ENCODE measurements at regions not wholly inside any gene's neighbourhood (a gene's known extent, or its start where the extent isn't known, plus 50 kb on each side); places are given as distances from the start of the nearest gene placed in this dataset.
"Not testable (repeated sequence)": the region's sequence is repeated elsewhere in the genome, so short reads cannot be mapped to it uniquely, and the experiment has no call there.

- DNase-seq (ENCODE audit: low read depth in 2 of 2) = peak in 1 of 2 donors; percentile 28
Measured at GRCh38 chr15:87752250-87752951, 504.1 kb downstream of the NTRK3 start.

DNA sequence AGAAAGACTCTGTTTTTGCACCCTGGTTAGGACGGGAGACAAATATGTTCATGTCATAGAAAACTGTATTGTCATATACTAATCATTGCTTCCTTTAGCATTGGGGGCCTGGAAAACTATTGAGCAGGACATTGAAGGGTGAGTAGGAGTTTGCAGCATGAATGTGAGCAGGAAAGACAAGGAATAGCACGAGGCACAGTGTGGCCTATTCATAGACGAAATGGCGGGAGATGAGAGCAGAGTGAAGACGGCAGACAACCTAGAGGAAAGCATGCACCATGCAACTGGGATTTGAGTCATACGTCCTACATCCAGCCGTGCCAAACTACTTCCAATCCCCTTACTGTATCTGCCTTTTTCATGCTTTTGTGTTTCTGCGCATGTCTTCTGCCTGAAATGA, 508.1 kb downstream of the NTRK3 start:
- no peak for DNase-seq (ENCODE audit: low read depth in 2 of 2)

DNA sequence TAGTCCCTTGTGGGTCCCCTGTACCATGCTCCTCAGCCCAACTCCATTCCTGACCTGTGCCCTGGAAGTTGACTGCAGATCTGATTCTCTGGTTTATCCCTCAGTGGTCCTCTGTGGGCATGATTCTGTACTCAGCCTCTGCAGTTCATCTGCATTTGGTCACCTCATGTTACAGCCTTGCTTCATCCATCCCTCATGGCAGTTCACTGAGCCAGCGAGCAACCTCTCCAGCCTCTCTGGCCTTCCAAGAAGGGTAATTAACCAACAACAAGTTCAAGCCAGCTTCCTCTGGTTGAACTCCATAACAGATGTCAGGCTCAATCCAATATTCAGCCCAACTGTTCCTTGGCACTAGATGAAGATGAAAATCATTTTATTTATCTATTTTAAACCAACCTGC, 509.5 kb downstream of the NTRK3 start:
- DNase-seq (ENCODE audit: low read depth in 2 of 2) = no peak

GRCh38 chr15:87746333-87746732, 510.2 kb downstream of the NTRK3 start:
- no peak for DNase-seq (ENCODE audit: low read depth in 2 of 2)

- no peak for DNase-seq (ENCODE audit: low read depth in 2 of 2)
Measured at GRCh38 chr15:87744815-87745214, 511.7 kb downstream of the NTRK3 start.

- no peak for DNase-seq (ENCODE audit: low read depth in 2 of 2)
Measured at GRCh38 chr15:87743562-87743961, 513.0 kb downstream of the NTRK3 start.

GRCh38 chr15:87741350-87741749, 515.2 kb downstream of the NTRK3 start:
- DNase-seq (ENCODE audit: low read depth in 2 of 2) = no peak

- DNase-seq (ENCODE audit: low read depth in 2 of 2) = no peak
Measured at GRCh38 chr15:87740655-87741344, 515.7 kb downstream of the NTRK3 start.

GRCh38 chr15:87739866-87740265, 516.7 kb downstream of the NTRK3 start:
- DNase-seq (ENCODE audit: low read depth in 2 of 2) = no peak

- no peak for DNase-seq (ENCODE audit: low read depth in 2 of 2)
Measured at GRCh38 chr15:87739081-87739480, 517.5 kb downstream of the NTRK3 start.

DNA sequence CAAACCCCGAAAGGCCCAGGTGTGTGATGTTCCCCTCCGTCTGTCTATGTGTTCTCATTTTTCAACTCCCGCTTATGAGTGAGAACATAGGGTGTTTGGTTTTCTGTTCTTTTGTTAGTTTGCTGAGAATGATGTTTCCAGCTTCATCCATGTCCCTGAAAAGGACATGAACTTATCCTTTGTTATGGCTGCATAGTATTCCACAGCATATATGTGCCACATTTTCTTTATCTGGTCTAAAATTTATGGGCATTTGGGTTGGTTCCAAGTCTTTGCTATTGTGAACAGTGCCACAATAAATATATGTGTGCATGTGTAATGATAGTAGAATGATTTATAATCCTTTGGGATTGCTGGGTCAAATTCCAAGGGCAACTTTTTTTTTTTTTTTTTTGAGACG, 519.1 kb downstream of the NTRK3 start:
- DNase-seq (ENCODE audit: low read depth in 2 of 2) = not testable (repeated sequence)

DNA sequence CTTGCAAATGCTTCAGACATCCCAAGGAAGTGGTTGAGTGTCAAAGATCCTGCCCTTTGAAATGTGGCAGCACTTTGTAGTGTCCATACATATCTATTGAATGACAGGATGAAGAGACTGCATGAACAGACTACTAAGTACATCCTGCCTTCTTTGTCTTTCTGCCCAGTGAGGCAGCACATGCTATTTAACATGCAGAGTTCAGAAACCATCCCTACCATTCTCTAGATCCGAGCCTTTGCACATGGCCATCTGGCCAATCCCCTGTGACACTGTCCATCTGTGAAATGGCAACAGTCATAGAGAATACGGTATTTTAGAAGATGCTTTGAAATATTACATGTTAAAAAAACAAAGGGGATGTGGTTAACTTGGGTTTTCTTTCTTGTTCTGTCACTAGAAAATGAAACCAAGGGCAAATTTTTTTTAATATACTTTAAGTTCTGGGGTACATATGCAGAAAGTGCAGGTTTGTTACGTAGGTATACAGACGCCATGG, 519.6 kb downstream of the NTRK3 start:
- no peak for DNase-seq (ENCODE audit: low read depth in 2 of 2)

DNA sequence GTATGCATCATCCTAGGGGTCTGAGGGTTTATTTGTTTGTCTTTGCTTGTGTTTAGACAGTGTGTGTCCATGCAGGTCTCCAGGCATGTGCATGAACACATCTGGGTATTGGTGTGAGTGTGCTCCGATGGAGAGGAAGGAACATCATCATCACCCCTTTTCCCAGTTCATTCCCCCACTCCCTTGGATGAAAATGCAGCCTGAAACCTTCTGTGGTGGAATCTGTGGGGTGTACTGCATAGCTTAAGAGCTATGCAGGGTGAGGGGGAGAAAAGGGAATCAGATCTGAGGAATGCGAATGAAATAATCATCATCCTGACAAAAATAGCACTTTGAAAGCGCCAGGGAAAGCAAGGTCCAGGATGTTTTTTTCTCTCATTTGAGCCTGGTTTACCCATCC, 520.1 kb downstream of the NTRK3 start:
- no peak for DNase-seq (ENCODE audit: low read depth in 2 of 2)

GRCh38 chr15:87735522-87735921, 521.0 kb downstream of the NTRK3 start:
- no peak for DNase-seq (ENCODE audit: low read depth in 2 of 2)

DNA sequence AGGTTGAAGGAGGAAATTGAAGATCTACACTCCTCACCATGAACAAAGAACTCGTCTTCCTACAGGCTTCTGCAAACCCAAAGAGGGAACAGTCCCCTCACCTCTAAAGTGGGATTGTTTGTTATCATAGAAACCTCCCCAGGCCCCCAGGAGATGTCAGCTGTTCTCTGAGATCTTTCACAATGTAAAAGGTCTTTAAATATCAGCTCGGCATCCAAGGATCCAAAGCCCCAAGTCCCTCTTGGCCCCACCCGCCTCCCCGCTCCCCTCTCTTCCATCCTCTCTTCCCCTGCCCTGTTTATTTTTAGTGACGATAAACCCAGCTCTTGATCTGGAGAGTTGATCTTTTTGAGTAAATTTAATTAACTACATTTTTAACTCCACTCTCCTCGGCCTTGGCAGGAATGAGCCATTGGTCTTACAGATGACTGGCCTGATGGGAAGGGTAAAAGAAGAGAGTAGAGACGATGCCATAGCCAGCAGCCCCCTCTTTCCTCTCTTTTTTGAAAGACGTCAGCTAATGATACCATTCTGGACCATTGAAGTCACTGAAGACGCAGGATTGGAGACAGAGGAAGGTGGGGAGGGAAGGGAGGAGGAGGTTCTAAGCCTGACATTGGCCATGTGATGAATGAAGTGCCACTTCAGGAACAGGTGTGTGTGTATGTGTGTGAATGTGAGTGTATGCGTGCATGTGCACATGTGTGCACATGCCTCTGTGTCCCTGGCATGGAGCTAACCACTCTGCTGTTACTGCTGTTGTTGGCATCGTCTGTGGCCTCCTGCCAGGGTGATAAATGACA, 521.8 kb downstream of the NTRK3 start:
- no peak for DNase-seq (ENCODE audit: low read depth in 2 of 2)

GRCh38 chr15:87733977-87734376, 522.6 kb downstream of the NTRK3 start:
- DNase-seq (ENCODE audit: low read depth in 2 of 2) = no peak

DNA sequence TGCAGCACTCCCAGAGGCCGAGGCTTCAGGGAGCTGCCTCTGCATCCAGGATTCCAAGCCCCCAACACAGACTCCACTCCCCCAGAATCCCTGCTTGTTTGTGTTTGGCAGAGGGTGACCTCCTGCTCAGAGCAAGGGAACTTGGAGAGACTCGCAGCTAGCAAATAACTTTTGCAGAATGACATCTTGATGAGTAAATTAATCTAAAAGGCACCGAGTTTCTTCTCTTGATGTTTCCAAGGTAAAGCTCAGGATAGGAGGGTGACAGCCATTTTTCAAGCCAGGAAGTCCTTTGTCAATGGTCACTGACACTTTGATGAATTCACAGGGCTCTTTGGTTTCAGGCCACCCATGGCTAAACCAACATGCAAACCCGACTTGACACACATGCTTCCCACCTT, 523.0 kb downstream of the NTRK3 start:
- DNase-seq (ENCODE audit: low read depth in 2 of 2) = no peak

DNA sequence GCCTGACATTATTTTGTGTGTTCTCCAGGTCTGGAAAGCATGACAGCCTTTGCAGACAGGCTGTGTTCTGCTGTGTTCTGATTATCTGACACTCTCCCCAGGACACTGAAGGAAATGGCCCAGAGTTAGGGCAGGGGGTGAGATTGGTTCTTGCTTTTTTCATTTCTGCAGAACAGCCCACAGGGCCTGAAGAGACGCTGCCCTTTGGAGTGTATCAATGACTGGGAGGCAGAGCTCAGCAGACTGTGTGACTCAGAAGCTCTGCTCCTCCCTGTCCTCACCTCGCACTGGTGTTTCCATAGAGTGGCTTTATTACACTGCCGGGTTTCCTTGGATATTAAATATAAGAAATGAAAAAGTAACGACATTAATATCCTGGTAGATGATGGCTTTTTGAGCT, 523.6 kb downstream of the NTRK3 start:
- no peak for DNase-seq (ENCODE audit: low read depth in 2 of 2)

DNA sequence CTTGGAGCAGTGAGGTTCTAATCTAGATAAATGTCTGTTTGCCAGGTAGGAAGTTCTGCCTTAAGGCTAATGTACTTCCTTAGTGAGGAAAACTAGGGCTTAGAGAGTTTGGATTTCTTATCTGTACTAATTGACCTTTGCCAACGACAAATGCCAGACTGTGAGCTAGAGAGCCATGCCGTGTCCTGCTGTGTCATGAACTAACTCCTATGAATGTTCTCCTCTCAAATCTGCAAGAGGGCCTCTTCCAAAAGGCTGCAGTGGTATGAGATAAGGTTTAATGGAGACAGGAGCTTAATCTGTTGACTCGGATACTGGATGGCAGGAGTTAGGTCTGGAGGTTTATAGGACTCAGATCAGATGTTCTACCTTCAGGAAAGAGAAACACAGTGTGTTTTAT, 524.9 kb downstream of the NTRK3 start:
- DNase-seq (ENCODE audit: low read depth in 2 of 2) = no peak

DNA sequence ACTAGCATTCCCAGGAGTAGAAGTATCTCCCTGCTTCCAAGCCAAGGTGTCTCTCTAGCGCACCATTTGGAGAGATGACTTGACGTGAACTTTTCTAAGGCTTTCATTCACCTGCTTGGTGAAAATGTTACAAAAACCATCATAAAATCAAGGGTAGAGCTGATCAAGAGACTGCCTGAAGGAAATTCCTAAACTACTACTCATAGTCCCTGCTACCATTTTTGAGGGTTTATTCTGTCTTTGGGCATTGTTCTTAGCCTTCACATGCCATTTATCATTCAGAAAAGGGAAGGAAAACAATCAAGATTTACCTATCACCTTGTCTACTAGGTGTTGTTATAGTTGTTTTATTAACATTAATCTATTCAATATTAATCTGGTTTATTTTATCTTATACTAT, 525.8 kb downstream of the NTRK3 start:
- no peak for DNase-seq (ENCODE audit: low read depth in 2 of 2)

GRCh38 chr15:87728998-87729397, 527.5 kb downstream of the NTRK3 start:
- no peak for DNase-seq (ENCODE audit: low read depth in 2 of 2)

DNA sequence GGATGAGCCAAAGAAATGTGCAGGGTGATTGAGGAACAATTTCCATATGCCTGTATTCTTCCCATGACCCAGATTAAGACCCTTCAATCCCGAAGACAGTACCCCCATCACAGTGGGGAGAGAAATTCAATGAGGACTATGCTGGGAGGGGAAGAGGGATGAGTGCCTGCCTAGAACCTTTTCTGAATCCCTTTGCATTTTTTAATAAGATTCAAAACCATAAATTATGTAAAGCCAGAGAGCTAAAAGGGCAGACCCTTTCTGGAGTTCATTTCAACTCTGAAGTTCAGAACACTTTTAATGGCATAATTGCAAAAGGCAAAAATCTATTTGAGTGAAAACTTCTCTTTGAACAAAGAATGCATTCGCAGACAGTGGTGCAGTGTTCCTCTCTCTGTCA, 529.5 kb downstream of the NTRK3 start:
- DNase-seq (ENCODE audit: low read depth in 2 of 2) = no peak
